Left cardiac atrium (tissue), 4 donors: ENCODE measurements at regions not wholly inside any gene's neighbourhood (a gene's known extent, or its start where the extent isn't known, plus 50 kb on each side); places are given as distances from the start of the nearest gene placed in this dataset.
"Not testable (repeated sequence)": the region's sequence is repeated elsewhere in the genome, so short reads cannot be mapped to it uniquely, and the experiment has no call there.

Experiments
- ATAC-seq, 2 donors: fragments of 200-7000 bp; cut with Tn5 transposase; one replicate each; pipeline ENCODE4 v1.9.1; 2020; ENCODE audit warnings: mild to moderate bottlenecking in 2 of 2, moderate library complexity in 2 of 2
- DNase-seq: peaks from one replicate; pipeline ENCODE4 v3.0.0-alpha.2; 2020
- intact Hi-C, 2 donors: fragments of 100-400 bp; cut with DNase I; formaldehyde crosslinking; loops; one replicate each; pipeline versions ENCODE4 v1.14.1 to v1.15.1; 2022 to 2023
- donor health status: DM: no; HTN: yes; CAD: no.
- donor health status: DM: no; HTN: yes; CAD: no; lungs with severe emphysema.
- donor health status: DM: yes; HTN: yes; CAD: no.
- donor health status: Dilated cardiomyopathy.

DNA sequence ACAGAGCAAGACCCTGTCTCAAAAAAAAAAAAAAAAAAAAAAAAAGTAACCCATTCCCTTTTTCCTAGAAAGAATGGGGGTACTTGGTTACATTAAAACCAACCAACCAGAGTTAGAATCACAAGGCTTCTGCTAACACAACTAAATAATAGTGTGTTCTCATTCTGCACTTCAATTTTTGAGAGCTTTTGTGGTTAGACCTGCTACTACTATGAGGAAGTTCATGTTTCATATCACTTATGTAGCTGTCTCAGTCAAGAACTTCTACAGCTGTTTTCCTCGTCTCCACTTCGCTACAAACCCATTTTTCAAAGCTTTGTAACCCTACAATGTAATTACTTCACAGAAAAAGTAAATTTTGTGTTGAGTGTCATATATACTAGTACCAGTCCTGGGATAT is 58.3 kb downstream of the PDHA2 start:
- no peak for ATAC-seq
- no peak for DNase-seq
- intact Hi-C loops: no loop called here

DNA sequence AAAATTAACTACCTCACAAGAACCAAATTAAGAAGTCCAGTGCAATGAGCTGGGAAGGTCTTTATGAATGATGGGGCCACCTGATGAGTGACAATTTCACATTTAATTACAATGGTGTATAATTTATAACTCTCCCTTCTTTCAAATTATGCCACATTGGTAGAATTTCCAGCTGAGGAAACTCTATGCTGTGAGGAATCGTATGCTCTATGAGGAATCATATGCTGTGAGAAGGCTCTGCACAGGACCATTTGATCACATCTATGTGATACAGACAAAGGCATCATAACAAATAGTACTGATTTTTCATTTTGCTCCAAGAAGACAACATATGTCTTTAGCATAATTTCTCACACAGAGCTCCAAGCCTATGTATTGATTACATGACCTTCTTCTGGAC is 69.3 kb downstream of the PDHA2 start:
- DNase-seq: no peak
- intact Hi-C loops: no loop called here
- no peak for ATAC-seq

DNA sequence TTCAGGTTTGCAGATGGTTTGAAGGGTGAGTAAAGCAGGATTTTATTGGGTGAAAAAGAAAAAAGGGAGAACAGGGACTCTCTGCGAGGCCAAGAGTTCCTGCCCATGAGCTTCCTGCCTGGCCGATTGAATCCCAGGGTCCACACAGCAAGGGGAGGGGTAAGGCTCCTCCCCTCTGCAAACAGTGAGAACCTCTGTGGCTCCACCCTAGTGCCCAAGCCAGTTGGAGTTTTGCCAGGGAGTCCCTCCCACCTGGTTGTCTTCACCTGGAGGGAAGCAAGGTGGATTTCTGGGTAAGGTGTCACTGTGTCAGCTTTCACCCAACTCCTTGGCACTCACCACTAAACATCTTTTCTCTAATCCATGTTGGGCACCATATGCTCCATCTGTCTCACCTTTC is 70.9 kb downstream of the PDHA2 start:
- DNase-seq: no peak
- intact Hi-C loops: no loop called here
- ATAC-seq: no peak

DNA sequence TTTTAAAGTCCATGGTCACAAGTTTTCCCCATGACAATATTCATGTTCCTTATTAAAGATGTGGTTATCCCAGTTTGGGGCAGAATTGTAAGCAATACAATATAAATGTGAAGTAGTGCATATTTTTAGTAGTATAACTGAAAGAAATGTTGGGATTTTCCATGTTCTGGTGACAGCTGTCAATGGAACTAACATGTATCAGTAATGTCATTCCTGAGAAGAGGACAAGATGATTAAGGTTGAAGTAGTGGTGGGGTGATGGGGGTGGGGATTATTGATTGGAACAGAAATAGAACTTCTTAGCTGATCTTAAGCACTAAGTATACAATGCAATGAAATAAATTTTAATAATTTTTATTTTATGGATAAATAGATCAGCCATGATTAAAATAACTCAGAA is 81.6 kb downstream of the PDHA2 start:
- no peak for ATAC-seq
- no peak for DNase-seq
- intact Hi-C loops: no loop called here

DNA sequence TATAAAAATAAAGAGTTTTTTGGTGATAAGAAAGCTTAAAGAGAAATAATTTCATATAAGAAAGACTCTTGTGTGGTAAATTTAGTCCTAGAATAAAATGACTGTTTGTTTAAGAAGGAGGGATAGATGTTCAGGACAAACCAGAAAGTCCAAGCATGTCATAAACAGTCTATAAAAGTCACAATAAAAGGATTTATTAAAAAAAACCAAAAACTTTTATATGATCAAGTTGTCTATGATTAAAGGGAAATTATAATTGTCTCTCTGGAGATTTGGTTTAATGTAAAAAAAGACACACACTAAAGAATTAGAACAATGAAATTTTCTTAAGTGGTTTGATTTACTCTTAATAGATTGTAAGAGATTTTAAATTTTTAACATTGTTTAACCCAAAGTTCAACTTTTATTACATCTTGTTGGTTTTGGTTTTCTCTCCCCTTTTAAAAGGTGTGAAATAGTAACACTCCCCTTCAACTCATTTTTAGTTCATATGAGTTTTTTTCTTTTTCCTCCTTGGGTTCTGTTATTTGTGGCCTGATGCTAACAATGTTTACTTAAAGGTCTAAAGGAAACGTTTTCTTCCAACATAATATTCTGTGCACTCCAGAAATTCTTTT is 89.7 kb downstream of the PDHA2 start:
- ATAC-seq (no peak), DNase-seq (no peak)
- intact Hi-C loops: no loop called here

DNA sequence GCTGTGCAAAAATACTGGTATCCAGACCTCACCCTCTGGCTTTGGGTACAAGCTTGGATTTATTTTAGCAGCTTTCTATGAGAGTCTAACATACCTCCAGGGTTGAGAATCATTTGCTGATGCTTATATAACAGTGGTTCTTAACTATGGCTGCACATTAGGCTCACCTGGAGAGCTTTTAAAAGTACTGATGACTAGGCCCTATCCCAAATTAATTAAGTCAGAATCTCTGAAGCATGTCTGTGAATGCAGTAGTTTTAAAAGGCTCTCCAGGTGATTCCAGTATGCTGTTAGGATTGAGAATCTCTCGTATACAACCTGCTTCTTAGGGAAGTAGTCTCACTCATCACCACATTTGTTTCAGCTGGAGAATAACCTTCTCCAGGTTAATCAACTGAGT is 99.2 kb downstream of the PDHA2 start:
- DNase-seq: no peak
- intact Hi-C loops: no loop called here
- no peak for ATAC-seq

DNA sequence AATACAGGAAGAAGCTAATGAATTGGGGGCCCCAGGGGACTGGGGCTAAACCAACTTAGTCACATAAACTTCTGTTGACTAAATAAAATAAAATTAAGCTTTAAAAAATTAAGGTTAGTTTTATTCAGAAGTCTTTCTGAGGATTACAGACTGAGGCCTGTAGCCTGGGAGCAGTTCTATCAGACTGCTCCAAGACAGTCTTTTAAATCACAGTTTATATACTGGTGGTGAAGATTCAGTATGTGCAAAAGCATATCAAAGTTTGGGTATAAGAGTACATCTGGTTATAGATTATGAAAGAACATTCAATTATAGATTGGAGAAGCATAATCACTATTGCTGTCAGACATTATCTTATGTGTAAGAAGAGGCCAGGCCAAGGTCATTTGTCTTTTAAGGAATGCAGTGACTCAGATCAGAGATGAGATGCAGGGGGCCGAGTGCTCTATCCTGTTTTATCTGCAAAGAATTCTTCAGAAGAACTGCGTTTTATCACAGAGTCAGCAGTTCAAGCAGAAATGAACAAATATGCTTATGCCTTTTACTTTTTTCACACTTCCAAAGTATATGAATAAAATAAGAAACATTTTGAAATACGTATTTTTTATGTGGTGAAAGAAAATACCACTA is 109.4 kb downstream of the PDHA2 start:
- intact Hi-C loops: no loop called here
- ATAC-seq (peak in 1 of 2 donors; percentile 25), DNase-seq (no peak)

DNA sequence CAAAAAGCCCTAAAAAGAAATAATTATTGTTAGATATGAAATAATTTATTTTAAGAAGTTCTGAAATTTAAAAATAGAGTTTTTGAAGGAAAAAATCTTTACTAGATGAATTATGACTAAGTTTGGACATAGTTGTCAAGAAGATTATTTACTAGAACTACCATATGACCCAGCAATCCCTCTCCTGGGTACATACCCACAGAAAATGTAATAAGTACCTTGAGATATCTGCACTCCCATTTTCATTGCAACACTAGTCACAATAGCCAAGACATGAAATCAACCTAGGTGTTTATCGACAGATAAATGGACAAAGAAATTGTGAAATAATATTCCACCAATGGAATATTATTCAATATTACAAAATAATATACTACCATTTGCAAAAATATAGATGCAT is 109.9 kb downstream of the PDHA2 start:
- DNase-seq (no peak), ATAC-seq (no peak)
- intact Hi-C loops: no loop called here

DNA sequence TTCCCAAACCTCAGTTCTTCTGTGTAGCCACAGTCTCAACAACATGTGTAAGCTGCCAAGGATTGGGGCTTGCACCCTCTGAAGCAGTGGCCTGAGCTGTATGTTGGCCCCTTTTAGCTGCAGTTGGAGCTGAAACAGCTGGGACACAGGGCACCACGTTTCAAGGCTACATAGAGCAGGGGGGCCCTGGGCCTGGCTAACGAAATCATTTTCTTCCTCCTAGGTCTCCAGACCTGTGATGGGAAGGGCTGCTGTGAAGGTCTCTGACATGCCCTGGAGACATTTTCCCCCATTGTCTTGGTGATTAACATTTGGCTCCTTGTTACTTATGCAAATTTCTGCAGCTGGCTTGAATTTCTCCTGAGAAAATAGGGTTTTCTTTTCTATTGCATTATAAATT is 112.6 kb downstream of the PDHA2 start:
- ATAC-seq, DNase-seq, intact Hi-C loops: not testable (repeated sequence)

DNA sequence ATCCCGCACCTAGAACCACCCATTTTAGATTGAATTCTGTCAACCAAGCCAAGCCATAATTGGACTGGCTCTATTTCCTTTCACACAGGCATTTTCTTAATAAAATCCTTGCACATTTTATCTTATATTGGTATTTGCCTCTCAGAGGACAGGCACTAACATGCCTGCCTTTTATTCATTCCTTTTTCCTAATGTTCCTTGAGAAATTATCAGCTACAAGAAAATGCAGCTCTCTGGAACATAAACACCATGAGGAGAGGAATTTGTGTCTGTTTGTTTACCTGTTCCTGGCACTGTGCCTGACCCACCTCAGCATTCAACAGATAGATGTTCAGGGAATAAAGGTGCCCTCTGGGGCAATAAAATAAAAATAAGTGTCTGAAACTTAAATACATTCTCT is 116.2 kb downstream of the PDHA2 start:
- ATAC-seq (no peak), DNase-seq (no peak)
- intact Hi-C loops: no loop called here

DNA sequence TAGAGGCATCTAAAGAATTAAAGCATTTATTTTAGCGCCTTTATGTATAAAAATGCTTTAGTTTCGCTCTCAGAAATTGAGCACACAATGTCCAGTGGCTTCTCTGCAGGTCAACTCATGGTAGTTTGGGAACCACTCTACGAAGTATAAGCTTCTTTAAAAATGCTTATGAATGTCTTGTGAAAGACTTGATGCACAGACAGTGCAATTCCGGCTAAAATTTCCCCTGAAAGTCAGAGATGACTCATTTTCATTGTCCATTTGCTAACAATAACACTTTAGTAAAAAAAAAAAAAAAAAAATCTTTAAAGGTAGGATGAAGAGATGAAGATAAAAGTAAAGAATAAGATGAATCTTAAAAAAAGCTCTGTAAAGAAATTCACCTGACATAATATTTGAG is 117.2 kb downstream of the PDHA2 start:
- ATAC-seq (no peak), DNase-seq (no peak)
- intact Hi-C loops: no loop called here

DNA sequence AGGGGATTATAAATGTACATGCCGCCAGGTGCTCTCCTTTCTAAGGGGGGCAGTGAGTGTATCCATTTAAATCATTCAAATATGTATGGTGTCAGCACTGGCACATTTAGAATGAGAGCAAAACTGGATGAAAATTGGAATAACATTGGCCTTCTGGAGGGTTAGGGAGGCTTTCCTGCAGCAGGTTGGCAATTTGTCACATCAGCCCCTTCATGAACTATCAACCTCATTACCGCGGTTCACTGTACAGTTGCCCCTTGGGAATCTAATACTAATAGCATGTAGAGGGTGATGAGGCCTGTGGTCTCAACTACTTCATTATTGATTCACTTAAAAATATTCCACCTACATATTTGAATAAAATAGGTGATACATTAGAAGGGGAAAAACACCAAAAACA is 117.9 kb downstream of the PDHA2 start:
- no peak for ATAC-seq
- DNase-seq: no peak
- intact Hi-C loops: no loop called here

DNA sequence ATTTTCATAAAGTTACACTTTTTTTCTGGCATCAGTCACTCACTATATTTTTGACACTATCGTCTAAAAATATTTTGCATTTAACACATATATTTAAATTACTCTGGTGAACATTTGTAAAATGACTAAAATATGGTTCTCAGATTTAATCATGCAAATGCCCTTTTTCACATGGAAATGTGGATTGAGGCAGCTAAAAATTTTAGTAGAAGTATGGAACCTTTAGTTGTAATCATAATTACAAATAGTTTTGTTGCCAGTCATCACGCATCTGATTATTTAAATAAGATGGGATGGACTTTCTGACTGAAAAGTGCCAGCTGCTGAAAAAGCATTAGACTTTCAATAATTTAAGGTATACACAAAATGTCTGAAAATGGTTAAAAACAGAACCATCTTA is 119.3 kb downstream of the PDHA2 start:
- DNase-seq (no peak), ATAC-seq (no peak)
- intact Hi-C loops: no loop called here

DNA sequence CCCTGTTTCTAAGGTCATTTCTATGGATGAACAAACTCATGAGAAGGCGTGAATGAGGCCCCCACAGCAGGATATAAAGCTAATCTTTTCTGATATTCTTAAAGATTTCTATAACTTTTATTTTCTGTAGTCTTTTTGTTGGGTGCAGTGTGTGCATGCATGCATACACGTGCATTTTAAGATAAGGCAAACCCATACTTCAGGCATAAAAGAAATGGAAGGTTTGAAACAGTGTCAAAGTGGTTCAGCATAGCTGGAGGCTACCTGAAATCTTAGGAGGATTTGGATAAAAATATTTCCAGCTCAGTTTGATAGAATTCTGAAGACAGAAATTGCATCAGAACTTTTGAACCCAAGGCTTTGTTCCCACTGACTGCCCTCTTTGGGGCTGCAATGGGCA is 119.7 kb downstream of the PDHA2 start:
- intact Hi-C loops: no loop called here
- DNase-seq: no peak
- no peak for ATAC-seq

DNA sequence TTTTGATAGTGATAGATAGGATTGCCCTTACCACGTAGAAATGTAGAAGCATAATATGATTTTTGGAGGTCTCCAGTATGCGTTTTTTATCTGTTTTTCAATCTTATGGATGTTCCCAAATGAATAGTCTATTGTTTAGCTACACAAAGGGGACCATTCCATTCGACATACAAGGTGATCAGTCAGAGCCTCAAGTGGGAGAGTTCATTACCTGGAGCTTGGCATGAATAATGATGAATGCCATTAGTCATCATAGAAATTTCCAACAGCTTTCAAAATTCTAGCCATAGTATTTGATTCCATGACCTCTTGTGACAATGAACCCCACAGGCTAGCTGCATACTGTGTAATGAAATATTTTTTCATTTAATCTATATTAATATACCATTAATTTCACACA is 123.6 kb downstream of the PDHA2 start:
- ATAC-seq: no peak
- no peak for DNase-seq
- intact Hi-C loops: no loop called here

DNA sequence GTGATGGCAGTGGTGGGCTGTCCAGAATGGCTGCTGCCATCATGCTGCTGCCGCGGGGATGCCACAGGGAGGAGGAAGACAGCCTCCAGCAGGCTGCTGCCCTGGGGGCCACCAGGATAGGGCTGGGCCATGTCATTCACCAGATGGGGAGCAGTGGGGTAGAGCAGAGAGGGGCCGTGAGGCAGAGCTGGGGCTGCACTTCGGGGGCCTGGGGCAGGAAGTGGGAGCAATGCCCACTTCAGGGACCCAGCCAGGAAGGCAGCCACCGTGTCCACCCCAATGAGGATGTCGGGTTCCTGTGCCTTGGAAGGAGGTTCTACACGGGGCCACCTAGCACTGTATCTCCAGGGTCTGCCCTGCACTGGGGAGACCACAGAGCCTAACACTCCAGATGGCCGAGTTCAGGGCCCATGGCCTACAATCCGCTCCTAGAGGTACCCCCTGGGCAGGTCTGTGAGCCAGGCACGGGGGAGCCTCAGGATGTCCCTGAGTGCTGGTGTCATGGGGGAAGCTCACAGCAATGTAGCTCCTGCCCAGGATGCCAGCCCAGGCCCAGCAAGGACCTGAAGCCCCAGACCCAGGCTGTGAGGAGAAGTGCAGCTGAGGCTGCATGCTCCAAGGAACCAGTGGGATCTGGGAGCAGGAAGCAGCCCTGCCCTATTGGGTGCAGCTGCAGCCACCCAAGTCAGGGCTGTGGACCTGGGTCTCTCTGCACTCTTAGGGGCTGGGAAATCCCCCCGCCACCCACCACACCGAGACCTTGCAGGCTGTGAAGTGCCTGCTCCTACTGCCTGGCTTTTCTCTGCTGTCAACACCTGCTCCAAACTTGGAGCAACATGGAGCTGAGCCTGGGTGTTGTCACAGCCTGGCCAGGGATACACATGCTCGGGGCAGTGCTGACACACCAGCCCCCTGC is 140.3 kb downstream of the PDHA2 start:
- DNase-seq: no peak
- ATAC-seq: peak in 1 of 2 donors; percentile 95
- intact Hi-C loops: no loop called here

DNA sequence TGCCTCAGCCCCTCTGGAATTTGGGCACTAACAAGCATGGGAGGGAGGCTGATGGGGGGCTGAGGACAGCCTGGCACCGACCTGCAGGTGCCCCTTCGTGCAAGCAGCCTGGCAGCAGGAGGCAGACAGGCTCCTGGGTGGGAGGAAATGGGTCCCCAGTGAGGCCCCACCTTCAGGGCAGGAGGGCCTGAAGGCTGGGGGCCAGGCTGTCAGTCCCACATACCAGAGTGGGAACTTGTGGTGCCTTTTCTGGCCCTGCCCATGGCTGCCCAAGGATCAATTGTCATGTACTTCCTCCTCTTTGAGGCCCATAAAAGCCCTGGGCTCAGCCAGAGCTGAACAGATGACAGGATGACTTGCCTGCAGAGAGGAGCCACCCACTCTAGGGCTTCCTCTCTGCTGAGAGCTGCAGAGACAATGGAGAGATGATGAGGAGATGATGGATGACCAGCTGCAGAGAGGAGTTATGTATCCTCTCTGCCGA is 141.0 kb downstream of the PDHA2 start:
- DNase-seq: no peak
- intact Hi-C loops: no loop called here
- ATAC-seq: peak in 1 of 2 donors; percentile 7

DNA sequence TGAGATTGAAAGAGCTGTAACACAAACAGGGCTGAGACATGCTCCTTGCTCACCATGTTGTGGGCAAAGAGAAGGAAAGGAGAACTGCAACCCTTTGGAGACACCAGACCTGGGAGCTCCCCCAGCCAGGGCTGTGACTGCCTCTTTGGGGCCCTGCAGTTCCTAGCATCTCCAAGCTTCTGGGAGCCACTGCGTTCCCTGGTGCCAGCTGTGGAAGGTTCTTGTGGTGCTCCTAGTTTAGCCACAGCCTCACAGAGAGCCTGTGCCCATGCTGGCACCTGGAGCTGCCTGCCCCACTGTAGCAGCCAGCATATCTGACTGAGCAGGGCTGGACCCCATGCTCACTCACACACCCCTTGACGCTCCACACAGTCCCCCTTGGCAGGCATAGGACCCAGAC is 141.7 kb downstream of the PDHA2 start:
- DNase-seq (no peak), ATAC-seq (no peak)

DNA sequence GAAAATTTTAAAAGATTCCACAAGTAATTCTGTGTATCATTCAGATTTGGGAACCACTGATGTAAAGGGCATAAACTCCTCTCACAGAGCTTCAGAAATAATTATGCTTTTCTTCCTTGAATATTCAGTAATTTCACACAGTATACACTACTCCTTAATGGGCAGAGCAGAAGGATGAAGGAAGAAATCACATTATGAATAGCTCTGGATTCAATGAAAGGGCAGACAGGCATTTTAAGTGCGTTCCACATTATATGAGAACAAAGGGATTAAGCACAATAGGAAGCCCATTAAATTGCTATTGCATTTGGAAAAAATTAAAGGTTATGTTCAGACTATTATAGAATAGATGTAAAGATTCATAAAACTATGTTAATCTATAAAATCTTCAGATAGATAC is 142.6 kb downstream of the PDHA2 start:
- DNase-seq: no peak
- ATAC-seq: no peak
- intact Hi-C loops: no loop called here

More for the DNA sequence above, 141.7 kb downstream of the PDHA2 start:
- intact Hi-C loops: no loop called here

DNA sequence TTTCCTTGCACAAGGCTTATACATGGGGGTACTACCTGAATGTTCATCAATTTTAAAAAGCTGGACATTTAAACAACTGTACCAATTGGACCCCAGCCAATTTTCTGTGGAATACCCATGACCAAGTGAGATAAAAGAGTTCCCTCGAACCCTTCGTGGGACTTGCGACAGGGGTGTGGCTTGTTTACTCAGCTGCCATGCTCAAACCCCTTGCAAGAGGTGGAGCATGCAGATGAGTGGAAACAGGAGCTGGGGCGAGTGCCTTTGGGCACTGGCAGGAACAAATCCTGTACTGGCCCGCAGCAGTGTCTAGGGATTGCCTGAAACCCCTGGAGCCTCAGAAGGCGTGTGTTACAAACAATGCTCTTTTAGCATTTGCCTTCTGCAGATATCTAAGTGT is 144.2 kb downstream of the PDHA2 start:
- DNase-seq (no peak), ATAC-seq (no peak)
- intact Hi-C loops: no loop called here
